ENCODE measurements at regions not wholly inside any gene's neighbourhood (a gene's known extent, or its start where the extent isn't known, plus 50 kb on each side); places are given as distances from the start of the nearest gene placed in this dataset.

GRCh38 chr3:10555263-10555662, 49.9 kb upstream of the ATP2B2 start:
- DNase-seq = no peak

GRCh38 chr3:10556312-10556711, 50.9 kb upstream of the ATP2B2 start:
- DNase-seq = no peak

GRCh38 chr3:10557250-10557649, 51.9 kb upstream of the ATP2B2 start:
- no peak for DNase-seq

- no peak for DNase-seq
Measured at GRCh38 chr3:10557781-10558373, 52.5 kb upstream of the ATP2B2 start.

- no peak for DNase-seq
Measured at GRCh38 chr3:10558736-10559135, 53.4 kb upstream of the ATP2B2 start.

- DNase-seq = no peak
Measured at GRCh38 chr3:10560060-10560861, 54.9 kb upstream of the ATP2B2 start.

- no peak for DNase-seq
Measured at GRCh38 chr3:10561162-10561945, 56.0 kb upstream of the ATP2B2 start.

GRCh38 chr3:10561946-10562560, 56.7 kb upstream of the ATP2B2 start:
- peak in 1 of 2 experiments; percentile 25 for DNase-seq

GRCh38 chr3:10563396-10563795, 58.0 kb upstream of the ATP2B2 start:
- DNase-seq = no peak

- DNase-seq = no peak
Measured at GRCh38 chr3:10565814-10566213, 60.4 kb upstream of the ATP2B2 start.

- DNase-seq = no peak
Measured at GRCh38 chr3:10566451-10566850, 61.1 kb upstream of the ATP2B2 start.

GRCh38 chr3:10568549-10568948, 63.2 kb upstream of the ATP2B2 start:
- DNase-seq = no peak

GRCh38 chr3:10570196-10570946, 65.0 kb upstream of the ATP2B2 start:
- no peak for DNase-seq

- DNase-seq = no peak
Measured at GRCh38 chr3:10574101-10574620, 68.8 kb upstream of the ATP2B2 start.

GRCh38 chr3:10575601-10576160, 70.3 kb upstream of the ATP2B2 start:
- DNase-seq = no peak

GRCh38 chr3:10577486-10577885, 72.1 kb upstream of the ATP2B2 start:
- DNase-seq = no peak

GRCh38 chr3:10580426-10580825, 75.0 kb upstream of the ATP2B2 start:
- no peak for DNase-seq

GRCh38 chr3:10581251-10581650, 75.9 kb upstream of the ATP2B2 start:
- DNase-seq = no peak

GRCh38 chr3:10581716-10582115, 76.3 kb upstream of the ATP2B2 start:
- DNase-seq = no peak

GRCh38 chr3:10582733-10583132, 77.3 kb upstream of the ATP2B2 start:
- DNase-seq = no peak

GRCh38 chr3:10583798-10584708, 78.7 kb upstream of the ATP2B2 start:
- no peak for DNase-seq
